WTC11 (cell line): ENCODE measurements at regions not wholly inside any gene's neighbourhood (a gene's known extent, or its start where the extent isn't known, plus 50 kb on each side); places are given as distances from the start of the nearest gene placed in this dataset.

Source experiments
- ATAC-seq: fragments of 200-7000 bp; cut with Tn5 transposase; 2 replicates; pipeline ENCODE4 v1.10.0; 2021; ENCODE audit warnings: mild to moderate bottlenecking, moderate library complexity
- CTCF ChIA-PET: fragments of 300-600 bp; sonication (Branson Sonifier 250); formaldehyde crosslinking; loops from one replicate; lab custom pipeline; 2021; ENCODE audit warnings: antibody characterized with exemption; lab: Charles Lee
- POLR2A ChIA-PET: fragments of 350-600 bp; sonication (Branson Sonifier 250); formaldehyde crosslinking; loops from one replicate; lab custom pipeline; 2021; ENCODE audit warnings: antibody characterized with exemption; lab: Charles Lee
- DNase-seq: peaks from one replicate; pipeline ENCODE4 v3.0.0; 2021; ENCODE audit warnings: low spot score
- H3K27ac Mint-ChIP-seq: 2 replicates; pipeline ENCODE4 v1.8.0; 2021; ENCODE audit warnings: mixed read lengths
- H3K27me3 Mint-ChIP-seq: 2 replicates; pipeline ENCODE4 v1.8.0; 2021; ENCODE audit warnings: low read depth, mild to moderate bottlenecking, moderate library complexity, mixed read lengths
- H3K36me3 Mint-ChIP-seq: 2 replicates; pipeline ENCODE4 v1.8.0; 2021; ENCODE audit warnings: mixed read lengths
- H3K4me1 Mint-ChIP-seq: 2 replicates; pipeline ENCODE4 v1.8.0; 2022; ENCODE audit warnings: mixed read lengths
- H3K4me3 Mint-ChIP-seq: 2 replicates; pipeline ENCODE4 v1.8.0; 2021; ENCODE audit warnings: mild to moderate bottlenecking, moderate library complexity, mixed read lengths
- H3K9me3 Mint-ChIP-seq: 2 replicates; pipeline ENCODE4 v1.8.0; 2021; ENCODE audit warnings: mixed read lengths
- AFF4 ChIP-seq: sonication (generic); formaldehyde crosslinking; IDR thresholded peaks from 2 replicates; pipeline ENCODE4 v1.8.1; 2023; ENCODE audit warnings: mild to moderate bottlenecking, missing genetic modification reagents, borderline replicate concordance
- ELF4 ChIP-seq: sonication (generic); formaldehyde crosslinking; IDR thresholded peaks from 2 replicates; pipeline ENCODE4 v1.8.1; 2022; ENCODE audit warnings: low read depth, mild to moderate bottlenecking, moderate library complexity, missing genetic modification reagents
- FOXP1 ChIP-seq: sonication (generic); formaldehyde crosslinking; IDR thresholded peaks from 2 replicates; pipeline ENCODE4 v1.8.0; 2022; ENCODE audit warnings: missing genetic modification reagents, mild to moderate bottlenecking, moderate library complexity, borderline replicate concordance
- JUN ChIP-seq: sonication (generic); formaldehyde crosslinking; IDR thresholded peaks from 2 replicates; pipeline ENCODE4 v1.8.0; 2023; ENCODE audit warnings: mild to moderate bottlenecking, missing genetic modification reagents
- PRDM15 ChIP-seq: sonication (generic); formaldehyde crosslinking; IDR thresholded peaks from 2 replicates; pipeline ENCODE4 v1.8.0; 2022; ENCODE audit warnings: missing genetic modification reagents
- ZNF138 ChIP-seq: sonication (generic); formaldehyde crosslinking; conservative IDR thresholded peaks from 2 replicates; pipeline ENCODE4 v1.8.1; 2022; ENCODE audit warnings: mild to moderate bottlenecking, moderate library complexity, missing genetic modification reagents
- ZNF219 ChIP-seq: sonication (generic); formaldehyde crosslinking; IDR thresholded peaks from 2 replicates; pipeline ENCODE4 v1.8.0; 2023; ENCODE audit warnings: missing genetic modification reagents, mild to moderate bottlenecking, borderline replicate concordance
- ZNF532 ChIP-seq: fragments of 250-450 bp; sonication (Bioruptor Pico); IDR thresholded peaks from 2 replicates; pipeline ENCODE4 v1.9.0; 2021; ENCODE audit warnings: mild to moderate bottlenecking, borderline replicate concordance
- TF ChIP-seq, protein P1 (sequence below): sonication (generic); formaldehyde crosslinking; IDR thresholded peaks from 2 replicates; pipeline ENCODE4 v1.8.1; 2022; ENCODE audit warnings: low read depth, mild to moderate bottlenecking, moderate library complexity, missing genetic modification reagents, borderline replicate concordance
- TF ChIP-seq, protein P2 (sequence below): fragments of 250-450 bp; sonication (Bioruptor Pico); IDR thresholded peaks from 2 replicates; pipeline ENCODE4 v1.9.0; 2021; ENCODE audit warnings: moderate library complexity, mild to moderate bottlenecking, inconsistent platforms, borderline replicate concordance

GRCh38 chr1:63124666-63125191, 197.6 kb upstream of the FOXD3 start:
- no peak for DNase-seq
- Mint-ChIP-seq H3K9me3 (no peaks in the 10 kb centered on the region), H3K4me3 (no peak overlapping the region), H3K27me3 (no peaks in the 10 kb centered on the region; the same call in 1 of the 2 replicates), H3K27ac (no peak overlapping the region), H3K36me3 (no peaks in the 10 kb centered on the region), H3K4me1 (peaks cover 7% of the 10 kb centered on the region)
- CTCF ChIA-PET: interaction anchor here (1.4 kb wide), 1 partner anchor 24 kb away, joined by 3 read pairs; no protein-coding TSS in a partner anchor
- POLR2A ChIA-PET: no interaction called here
- no peak for ATAC-seq
- no peak for TF ChIP-seq JUN
- TF ChIP-seq ELF4 (CRISPR knock-in tag): no peak
- TF ChIP-seq ZNF138 (CRISPR knock-in tag): no peak
- no peak for TF ChIP-seq PRDM15 (CRISPR knock-in tag)
- TF ChIP-seq AFF4 (CRISPR knock-in tag): no peak
- no peak for TF ChIP-seq ZNF532
- TF ChIP-seq, protein P1, sequence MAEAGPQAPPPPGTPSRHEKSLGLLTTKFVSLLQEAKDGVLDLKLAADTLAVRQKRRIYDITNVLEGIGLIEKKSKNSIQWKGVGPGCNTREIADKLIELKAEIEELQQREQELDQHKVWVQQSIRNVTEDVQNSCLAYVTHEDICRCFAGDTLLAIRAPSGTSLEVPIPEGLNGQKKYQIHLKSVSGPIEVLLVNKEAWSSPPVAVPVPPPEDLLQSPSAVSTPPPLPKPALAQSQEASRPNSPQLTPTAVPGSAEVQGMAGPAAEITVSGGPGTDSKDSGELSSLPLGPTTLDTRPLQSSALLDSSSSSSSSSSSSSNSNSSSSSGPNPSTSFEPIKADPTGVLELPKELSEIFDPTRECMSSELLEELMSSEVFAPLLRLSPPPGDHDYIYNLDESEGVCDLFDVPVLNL (CRISPR knock-in tag): no peak

GRCh38 chr1:63126104-63126503, 196.3 kb upstream of the FOXD3 start:
- peaks cover 7% of the 10 kb centered on the region for H3K4me1 Mint-ChIP-seq
- H3K4me3 Mint-ChIP-seq: no peak overlapping the region
- H3K36me3 Mint-ChIP-seq: no peaks in the 10 kb centered on the region
- no peak for ATAC-seq
- POLR2A ChIA-PET: no interaction called here
- TF ChIP-seq ZNF138 (CRISPR knock-in tag): no peak
- TF ChIP-seq, protein P2, sequence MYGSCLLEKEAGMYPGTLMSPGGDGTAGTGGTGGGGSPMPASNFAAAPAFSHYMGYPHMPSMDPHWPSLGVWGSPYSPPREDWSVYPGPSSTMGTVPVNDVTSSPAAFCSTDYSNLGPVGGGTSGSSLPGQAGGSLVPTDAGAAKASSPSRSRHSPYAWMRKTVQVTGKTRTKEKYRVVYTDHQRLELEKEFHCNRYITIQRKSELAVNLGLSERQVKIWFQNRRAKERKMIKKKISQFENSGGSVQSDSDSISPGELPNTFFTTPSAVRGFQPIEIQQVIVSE (CRISPR knock-in tag): no peak
- TF ChIP-seq ZNF219 (CRISPR knock-in tag): no peak
- TF ChIP-seq FOXP1 (CRISPR knock-in tag): no peak
- CTCF ChIA-PET: interaction anchor here (1.2 to 1.3 kb wide), 3 partner anchors 23 to 220 kb away, joined by 3 to 5 read pairs (median 4); no protein-coding TSS in a partner anchor
- no peaks in the 10 kb centered on the region; the same call in 1 of the 2 replicates for H3K27me3 Mint-ChIP-seq
- no peak for DNase-seq
- no peak overlapping the region for H3K27ac Mint-ChIP-seq
- H3K9me3 Mint-ChIP-seq: no peaks in the 10 kb centered on the region
